ENCODE measurements at regions not wholly inside any gene's neighbourhood (a gene's known extent, or its start where the extent isn't known, plus 50 kb on each side); places are given as distances from the start of the nearest gene placed in this dataset.

GRCh38 chr17:55580596-55581133 is 69.4 kb upstream of the SMIM36 start:
- no peak overlapping the region for H3K4me2 ChIP-seq
- no peak overlapping the region for H3K27ac ChIP-seq
- TF ChIP-seq, protein P1, sequence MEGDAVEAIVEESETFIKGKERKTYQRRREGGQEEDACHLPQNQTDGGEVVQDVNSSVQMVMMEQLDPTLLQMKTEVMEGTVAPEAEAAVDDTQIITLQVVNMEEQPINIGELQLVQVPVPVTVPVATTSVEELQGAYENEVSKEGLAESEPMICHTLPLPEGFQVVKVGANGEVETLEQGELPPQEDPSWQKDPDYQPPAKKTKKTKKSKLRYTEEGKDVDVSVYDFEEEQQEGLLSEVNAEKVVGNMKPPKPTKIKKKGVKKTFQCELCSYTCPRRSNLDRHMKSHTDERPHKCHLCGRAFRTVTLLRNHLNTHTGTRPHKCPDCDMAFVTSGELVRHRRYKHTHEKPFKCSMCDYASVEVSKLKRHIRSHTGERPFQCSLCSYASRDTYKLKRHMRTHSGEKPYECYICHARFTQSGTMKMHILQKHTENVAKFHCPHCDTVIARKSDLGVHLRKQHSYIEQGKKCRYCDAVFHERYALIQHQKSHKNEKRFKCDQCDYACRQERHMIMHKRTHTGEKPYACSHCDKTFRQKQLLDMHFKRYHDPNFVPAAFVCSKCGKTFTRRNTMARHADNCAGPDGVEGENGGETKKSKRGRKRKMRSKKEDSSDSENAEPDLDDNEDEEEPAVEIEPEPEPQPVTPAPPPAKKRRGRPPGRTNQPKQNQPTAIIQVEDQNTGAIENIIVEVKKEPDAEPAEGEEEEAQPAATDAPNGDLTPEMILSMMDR (conservative IDR thresholded peaks at IDR 0.05; ENCODE audit: low read depth, low read length): no peak
- no peaks in the 10 kb centered on the region for H3K27me3 ChIP-seq (ENCODE audit: insufficient read depth, low read depth)
- no peak overlapping the region for H3K4me3 ChIP-seq (IDR thresholded peaks at IDR 0.05; ENCODE audit: insufficient read depth, low read depth, low read length)
- no peak overlapping the region for H2AFZ ChIP-seq (ENCODE audit: low read depth)
- H3K4me1 ChIP-seq (ENCODE audit: low read depth, poor library complexity, severe bottlenecking): peaks cover 12% of the 10 kb centered on the region
- no peaks in the 10 kb centered on the region for H4K20me1 ChIP-seq (ENCODE audit: insufficient read depth)
- no peaks in the 10 kb centered on the region for H3K79me2 ChIP-seq (ENCODE audit: insufficient read depth, low read depth)
- no peaks in the 10 kb centered on the region for H3K36me3 ChIP-seq (ENCODE audit: insufficient read depth)
- H3K9ac ChIP-seq: no peak overlapping the region

- Histone ChIP-seq H3K4me2 (peak overlapping the region; percentile 68), H3K9ac (no peak overlapping the region), H3K27ac (no peak overlapping the region), H3K27me3 (ENCODE audit: insufficient read depth, low read depth) (no peaks in the 10 kb centered on the region), H3K36me3 (ENCODE audit: insufficient read depth) (no peaks in the 10 kb centered on the region), H2AFZ (ENCODE audit: low read depth) (peak overlapping the region; percentile 12; the same call in 1 of the 2 replicates), H3K79me2 (ENCODE audit: insufficient read depth, low read depth) (no peaks in the 10 kb centered on the region), H3K4me3 (IDR thresholded peaks at IDR 0.05; ENCODE audit: insufficient read depth, low read depth, low read length) (no peak overlapping the region), H4K20me1 (ENCODE audit: insufficient read depth) (no peaks in the 10 kb centered on the region), H3K4me1 (ENCODE audit: low read depth, poor library complexity, severe bottlenecking) (peaks cover 12% of the 10 kb centered on the region)
- TF ChIP-seq, protein P1 (conservative IDR thresholded peaks at IDR 0.05; ENCODE audit: low read depth, low read length): no peak
Observed at GRCh38 chr17:55577687-55578086, 66.4 kb upstream of the SMIM36 start.

- H3K27ac ChIP-seq: no peak overlapping the region
- H3K36me3 ChIP-seq (ENCODE audit: insufficient read depth): no peaks in the 10 kb centered on the region
Observed at GRCh38 chr17:55576996-55577586, 65.8 kb upstream of the SMIM36 start.

GRCh38 chr17:55576237-55576995 is 65.2 kb upstream of the SMIM36 start:
- TF ChIP-seq, protein P1 (conservative IDR thresholded peaks at IDR 0.05; ENCODE audit: low read depth, low read length): no peak
- no peaks in the 10 kb centered on the region for H4K20me1 ChIP-seq (ENCODE audit: insufficient read depth)
- H3K27ac ChIP-seq: no peak overlapping the region
- peaks cover 12% of the 10 kb centered on the region for H3K4me1 ChIP-seq (ENCODE audit: low read depth, poor library complexity, severe bottlenecking)
- no peaks in the 10 kb centered on the region for H3K27me3 ChIP-seq (ENCODE audit: insufficient read depth, low read depth)
- no peak overlapping the region for H3K4me3 ChIP-seq (IDR thresholded peaks at IDR 0.05; ENCODE audit: insufficient read depth, low read depth, low read length)
- no peak overlapping the region for H2AFZ ChIP-seq (ENCODE audit: low read depth)
- no peak overlapping the region for H3K9ac ChIP-seq
- peak overlapping the region; percentile 68 for H3K4me2 ChIP-seq
- no peaks in the 10 kb centered on the region for H3K79me2 ChIP-seq (ENCODE audit: insufficient read depth, low read depth)
- no peaks in the 10 kb centered on the region for H3K36me3 ChIP-seq (ENCODE audit: insufficient read depth)

More at GRCh38 chr17:55576996-55577586, 65.8 kb upstream of the SMIM36 start:
- peak overlapping the region; percentile 68 for H3K4me2 ChIP-seq
- no peaks in the 10 kb centered on the region for H3K79me2 ChIP-seq (ENCODE audit: insufficient read depth, low read depth)
- H3K4me3 ChIP-seq (IDR thresholded peaks at IDR 0.05; ENCODE audit: insufficient read depth, low read depth, low read length): no peak overlapping the region
- H3K4me1 ChIP-seq (ENCODE audit: low read depth, poor library complexity, severe bottlenecking): peaks cover 12% of the 10 kb centered on the region
- no peaks in the 10 kb centered on the region for H4K20me1 ChIP-seq (ENCODE audit: insufficient read depth)
- H2AFZ ChIP-seq (ENCODE audit: low read depth): peak overlapping the region; percentile 12; the same call in 1 of the 2 replicates
- no peak overlapping the region for H3K9ac ChIP-seq
- H3K27me3 ChIP-seq (ENCODE audit: insufficient read depth, low read depth): no peaks in the 10 kb centered on the region
- TF ChIP-seq, protein P1 (conservative IDR thresholded peaks at IDR 0.05; ENCODE audit: low read depth, low read length): no peak
